Panc1 (cell line): ENCODE measurements at regions not wholly inside any gene's neighbourhood (a gene's known extent, or its start where the extent isn't known, plus 50 kb on each side); places are given as distances from the start of the nearest gene placed in this dataset.

Source experiments
- ATAC-seq: fragments of 200-7000 bp; cut with Tn5 transposase; 2 replicates; pipeline ENCODE4 v1.9.1; 2020; ENCODE audit warnings: mild to moderate bottlenecking, moderate library complexity
- BruUV-seq: library from RNA; stranded (reverse); fragments of 400-500 nt; replicated peaks from 2 replicates; lab custom pipeline; 2021; lab: Mats Ljungman, UMichigan
- CTCF ChIA-PET: fragments of 300-600 bp; sonication (Branson Sonifier 250); formaldehyde crosslinking; loops from one replicate; lab custom pipeline; 2022; ENCODE audit warnings: antibody characterized with exemption; lab: Charles Lee
- POLR2A ChIA-PET: fragments of 300-600 bp; sonication (Branson Sonifier 250); formaldehyde crosslinking; loops from one replicate; lab custom pipeline; 2022; ENCODE audit warnings: antibody characterized with exemption; lab: Charles Lee
- DNase-seq: peaks from one replicate; pipeline ENCODE4 v3.0.0-alpha.2; 2010; ENCODE audit warnings: low read depth, low spot score
- H3K27ac ChIP-seq: 2 replicates; pipeline ENCODE4 v1.5.1; 2011; ENCODE audit warnings: mild to moderate bottlenecking, low read length, inconsistent platforms
- H3K27me3 ChIP-seq: fragments of 200-500 bp; sonication (Bioruptor generic); 2 replicates; pipeline ENCODE4 v1.6.0; 2014; ENCODE audit warnings: low read length, inconsistent platforms; ENCODE audit not compliant: control insufficient read depth, insufficient read depth
- H3K36me3 ChIP-seq: fragments of 200-500 bp; sonication (Bioruptor generic); 2 replicates; pipeline ENCODE4 v1.5.1; 2014; ENCODE audit warnings: inconsistent platforms, mild to moderate bottlenecking, low read length, moderate library complexity; ENCODE audit not compliant: control insufficient read depth, insufficient read depth
- H3K4me1 ChIP-seq: 2 replicates; pipeline ENCODE4 v1.5.1; 2011; ENCODE audit warnings: inconsistent platforms, mild to moderate bottlenecking, low read length, moderate library complexity; ENCODE audit not compliant: control insufficient read depth, insufficient read depth
- H3K4me3 ChIP-seq, 2 experiments: 2 replicates each; pipeline ENCODE4 v1.5.1; 2011 to 2012; ENCODE audit warnings: low read depth in 2 of 2, low read length in 2 of 2, mild to moderate bottlenecking in 2 of 2, inconsistent platforms in 1 of 2, moderate library complexity in 1 of 2
- H3K9me3 ChIP-seq: fragments of 200-500 bp; sonication (Bioruptor generic); 2 replicates; pipeline ENCODE4 v1.5.1; 2014; ENCODE audit warnings: low read depth, mild to moderate bottlenecking, inconsistent platforms, low read length, moderate library complexity; ENCODE audit not compliant: control insufficient read depth, insufficient read depth
- CTCF ChIP-seq: fragments of 450-650 bp; IDR thresholded peaks from 2 replicates; pipeline ENCODE4 v1.5.1; 2017; ENCODE audit warnings: mild to moderate bottlenecking
- POLR2AphosphoS5 ChIP-seq: IDR thresholded peaks from 2 replicates; pipeline ENCODE4 v1.6.1; 2012; ENCODE audit warnings: mild to moderate bottlenecking, low read depth, low read length, moderate library complexity
- REST ChIP-seq, 2 experiments: IDR thresholded peaks; 2 replicates each; pipeline ENCODE4 v1.6.1; 2011 to 2012; ENCODE audit warnings: low read depth in 2 of 2, control low read depth in 1 of 2, low read length in 1 of 2, mild to moderate bottlenecking in 1 of 2, moderate library complexity in 1 of 2; ENCODE audit not compliant: insufficient read depth in 1 of 2
- SIN3A ChIP-seq: IDR thresholded peaks from 2 replicates; pipeline ENCODE4 v1.6.1; 2012; ENCODE audit warnings: low read depth, mild to moderate bottlenecking, low read length, moderate library complexity, borderline replicate concordance; ENCODE audit not compliant: insufficient read depth
- TCF7L2 ChIP-seq: IDR thresholded peaks from 2 replicates; pipeline ENCODE4 v1.6.1; 2011; ENCODE audit warnings: mild to moderate bottlenecking, low read depth, low read length, inconsistent platforms
- in situ Hi-C: cut with HindIII; loops from 2 replicates; pipeline ENCODE4 v1.10.0; 2016; ENCODE audit warnings: low sequenced_read_pairs, low pct_unique_long_range_greater_than_20kb
- intact Hi-C: fragments of 100-400 bp; cut with micrococcal nuclease; formaldehyde crosslinking; loops from one replicate; pipeline ENCODE4 v1.10.0; 2022; ENCODE audit not compliant: unreplicated experiment

GRCh38 chr4:177938226-177938625 is 496.0 kb upstream of the AGA start:
- no peak for DNase-seq
- Histone ChIP-seq H3K4me1 (no peaks in the 10 kb centered on the region), H3K27ac (no peak overlapping the region), H3K27me3 (no peaks in the 10 kb centered on the region), H3K4me3 (no peak overlapping the region), H3K9me3 (no peaks in the 10 kb centered on the region), H3K36me3 (no peaks in the 10 kb centered on the region)
- TF ChIP-seq SIN3A, result no peak
- ATAC-seq, result no peak
- ChIA-PET CTCF (no interaction called here), POLR2A (no interaction called here)
- intact Hi-C loops (no loop called here), in situ Hi-C loops (no loop called here)
- no TSS peak for BruUV-seq

- in situ Hi-C loops, result no loop called here
These were observed 503.0 kb upstream of the AGA start for GRCh38 chr4:177945268-177945667.

More at GRCh38 chr4:177945268-177945667, 503.0 kb upstream of the AGA start:
- DNase-seq (no peak), ATAC-seq (no peak)
- Histone ChIP-seq H3K9me3 (no peaks in the 10 kb centered on the region), H3K36me3 (no peaks in the 10 kb centered on the region), H3K27me3 (no peaks in the 10 kb centered on the region), H3K4me1 (no peaks in the 10 kb centered on the region), H3K27ac (no peak overlapping the region), H3K4me3 (no peak overlapping the region)
- TF ChIP-seq SIN3A (no peak), POLR2AphosphoS5 (no peak), REST (IDR thresholded peaks at IDR 0.05; ENCODE audit: insufficient read depth in 1 of 2, low read depth in 2 of 2, low read length in 1 of 2) (no peak), CTCF (no peak), TCF7L2 (no peak)
- ChIA-PET CTCF (no interaction called here), POLR2A (no interaction called here)
- BruUV-seq, result no TSS peak
- intact Hi-C loops, result no loop called here
